GM18508 (cell line): ENCODE measurements at regions not wholly inside any gene's neighbourhood (a gene's known extent, or its start where the extent isn't known, plus 50 kb on each side); places are given as distances from the start of the nearest gene placed in this dataset.
A peak's percentile ranks its signal among the peaks of the same experiment; 100 is the strongest.
"Not testable (repeated sequence)": the region's sequence is repeated elsewhere in the genome, so short reads cannot be mapped to it uniquely, and the experiment has no call there.

Source experiments
- ATAC-seq: cut with Tn5 transposase; IDR thresholded peaks from one replicate; pipeline ENCODE4 v1.9.1; 2021; ENCODE audit warnings: moderate number of reproducible peaks; ENCODE audit not compliant: insufficient read depth, unreplicated experiment

DNA sequence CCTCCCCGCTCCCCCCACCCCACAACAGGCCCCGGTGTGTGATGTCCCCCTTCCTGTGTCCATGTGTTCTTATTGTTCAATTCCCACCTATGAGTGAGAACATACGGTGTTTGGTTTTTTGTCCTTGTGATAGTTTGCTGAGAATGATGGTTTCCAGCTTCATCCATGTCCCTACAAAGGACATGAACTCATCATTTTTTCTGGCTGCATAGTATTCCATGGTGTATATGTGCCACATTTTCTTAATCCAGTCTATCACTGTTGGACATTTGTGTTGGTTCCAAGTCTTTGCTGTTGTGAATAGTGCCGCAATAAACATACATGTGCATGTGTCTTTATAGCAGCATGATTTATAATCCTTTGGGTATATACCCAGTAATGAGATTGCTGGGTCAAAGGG, 104.3 kb downstream of the MTPN start:
- ATAC-seq: not testable (repeated sequence)

DNA sequence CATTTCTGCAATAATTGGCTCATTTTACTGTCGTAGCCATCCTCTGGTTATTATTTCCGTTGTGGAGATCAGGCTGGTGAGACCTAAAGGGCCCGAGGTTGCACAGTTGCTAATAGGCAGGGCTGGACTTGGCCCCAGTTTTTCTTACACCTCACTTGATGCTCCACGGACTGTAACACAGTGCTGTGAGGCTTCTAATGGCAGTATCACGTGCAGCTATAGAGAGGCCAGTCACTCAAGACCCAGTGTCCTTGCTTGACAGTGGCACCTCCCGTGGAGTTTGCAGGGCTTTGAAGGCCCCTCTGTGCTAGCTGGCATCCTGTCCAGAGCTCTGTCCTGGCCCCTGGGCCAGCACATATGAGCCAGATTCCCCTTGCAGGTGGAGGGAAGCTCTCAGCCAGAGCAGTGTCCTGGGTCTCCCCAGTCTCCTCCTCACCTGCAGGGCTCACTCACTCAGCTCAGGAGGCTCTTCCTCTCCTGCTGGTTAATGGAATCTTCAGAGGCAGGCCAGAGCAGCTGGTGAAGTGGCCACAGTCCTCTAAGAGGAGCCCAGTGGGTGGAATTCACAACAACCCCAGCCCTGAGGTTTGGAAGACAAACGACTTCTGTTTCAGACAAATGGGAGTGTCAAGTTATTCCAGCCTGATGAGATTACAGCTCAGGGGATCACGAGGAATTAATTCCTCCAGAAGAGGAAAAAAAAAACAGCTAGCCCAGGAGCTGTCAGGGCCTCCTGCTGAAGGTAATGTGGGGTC, 114.2 kb upstream of the FAM180A start:
- ATAC-seq: no peak

DNA sequence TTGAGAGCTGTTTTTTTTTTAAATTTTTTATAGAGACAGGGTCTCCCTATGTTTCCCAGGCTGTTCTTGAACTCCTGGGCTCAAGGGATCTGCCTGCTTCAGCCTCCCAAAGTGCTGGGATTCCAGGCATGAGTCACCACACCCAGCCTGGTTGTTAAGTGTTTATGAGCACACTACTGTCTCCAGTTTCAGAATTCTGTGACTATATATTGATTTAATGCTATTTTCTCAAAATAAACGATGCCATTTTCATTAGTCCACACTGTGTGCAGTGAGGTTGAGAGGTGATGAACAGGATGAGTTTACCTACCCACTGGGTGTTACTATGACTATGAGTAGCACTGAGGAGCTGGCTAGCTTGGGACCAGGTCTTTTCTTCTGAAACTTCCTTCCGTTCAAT, 110.9 kb upstream of the FAM180A start:
- no peak for ATAC-seq

DNA sequence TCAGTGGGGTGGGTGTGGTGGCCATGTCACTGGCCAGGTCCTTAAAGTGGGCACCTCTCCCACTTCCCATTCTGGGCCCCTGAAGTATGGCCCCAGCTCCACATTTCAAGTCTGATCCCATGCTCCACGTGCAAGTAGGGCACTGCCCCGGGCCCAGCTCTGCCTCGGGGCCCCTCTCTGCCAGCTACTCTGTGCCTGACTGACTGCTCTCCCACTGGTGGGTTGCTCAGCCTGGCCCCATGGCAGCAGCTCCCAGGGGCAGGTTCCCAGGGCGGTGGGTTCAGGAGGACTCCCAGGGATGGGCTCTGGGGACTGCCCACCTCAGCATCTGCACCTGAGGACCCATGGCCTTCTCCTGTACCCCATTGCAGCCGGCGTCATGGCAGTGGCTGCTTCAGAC, 110.2 kb upstream of the FAM180A start:
- ATAC-seq: no peak

DNA sequence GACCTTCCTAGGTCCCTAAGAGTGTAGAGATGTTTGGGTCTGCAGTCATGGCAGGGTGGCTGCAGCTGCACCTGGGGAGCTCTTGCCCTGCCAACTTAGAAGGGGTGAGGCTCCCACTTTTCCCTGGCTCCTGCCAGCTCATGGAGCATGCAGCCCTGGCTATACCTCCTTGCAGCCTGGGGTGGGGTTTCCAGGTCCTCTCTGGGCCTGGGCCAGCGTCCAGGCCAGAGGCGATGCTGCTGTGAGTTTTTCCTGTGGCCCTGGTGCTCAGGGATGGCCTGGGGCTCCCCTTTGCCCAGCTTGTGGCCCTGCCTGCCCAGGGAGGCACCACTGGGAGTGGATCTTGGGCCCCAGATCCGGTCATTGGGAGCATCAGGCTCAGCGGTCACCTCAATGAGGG, 109.8 kb upstream of the FAM180A start:
- ATAC-seq: no peak

DNA sequence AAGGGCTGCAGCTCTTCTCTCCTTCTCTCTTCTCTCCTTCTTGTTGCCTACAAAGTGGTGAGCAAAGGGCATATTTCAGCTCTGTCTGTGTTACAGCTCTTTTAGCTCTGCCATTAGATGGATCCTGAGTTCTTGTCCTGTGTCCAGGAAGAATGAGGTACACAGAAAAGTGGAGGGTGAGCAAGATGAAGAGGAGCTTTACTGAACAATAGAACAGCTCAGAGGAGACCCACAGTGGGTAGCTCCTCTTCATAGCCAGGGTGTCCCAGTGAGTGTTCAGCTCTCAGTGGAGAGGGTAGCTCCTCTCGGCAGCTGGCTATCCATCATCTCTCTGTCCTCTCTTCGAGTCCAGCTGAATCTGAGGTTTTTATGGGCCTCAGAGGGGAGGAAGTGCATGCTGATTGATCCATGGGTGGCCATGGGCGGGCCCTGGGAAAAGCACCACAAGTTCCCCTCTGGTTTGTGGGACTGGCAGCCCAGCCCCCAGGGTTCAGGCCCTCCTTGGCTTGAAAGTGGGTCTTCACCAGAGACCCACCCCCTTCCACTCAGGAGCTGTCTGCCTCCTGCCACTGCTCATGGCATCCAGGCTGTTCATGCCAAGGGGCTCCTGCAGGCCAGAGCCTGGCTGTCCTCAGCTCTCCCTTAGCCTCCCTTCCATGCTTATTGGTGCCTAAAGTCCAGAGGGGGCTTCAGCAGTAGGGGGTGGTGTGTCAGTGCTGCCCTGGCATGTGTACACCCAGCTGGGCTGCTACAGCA, 109.1 kb upstream of the FAM180A start:
- ATAC-seq: no peak

DNA sequence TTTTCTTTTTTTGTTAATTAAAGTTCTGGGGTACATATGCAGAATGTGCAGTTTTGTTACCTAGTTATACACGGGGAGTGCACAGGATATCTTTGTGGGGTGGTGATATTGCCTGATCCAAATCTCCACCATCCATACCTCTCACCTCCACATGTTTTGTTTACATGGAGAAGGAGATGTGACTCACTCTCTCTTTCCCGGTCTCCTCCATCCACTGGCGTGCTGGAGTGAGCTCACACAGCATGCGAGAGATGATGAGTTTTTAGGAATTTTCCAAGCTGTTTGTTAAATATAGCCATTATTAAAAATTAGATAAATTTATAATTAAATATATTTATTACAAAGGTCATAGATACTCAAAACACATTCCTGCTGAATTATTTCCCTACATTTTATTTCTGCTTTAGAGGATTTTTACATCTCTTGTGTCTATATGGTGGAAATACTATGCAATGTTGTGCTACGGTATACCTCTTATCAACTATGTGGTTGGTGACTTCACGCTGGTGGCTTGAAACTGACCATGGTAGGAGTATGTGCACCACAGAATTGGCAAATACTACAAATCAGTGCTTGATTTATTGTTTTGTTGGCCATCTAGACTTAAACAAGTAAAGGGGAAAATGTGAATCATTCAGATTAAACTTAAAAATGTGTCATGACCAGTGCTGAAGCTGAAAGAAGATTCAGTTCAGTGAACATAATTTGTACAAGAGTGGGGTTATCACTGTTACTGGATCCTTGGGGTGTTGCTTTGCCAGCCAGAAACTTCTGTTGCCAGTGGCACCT, 107.9 kb upstream of the FAM180A start:
- ATAC-seq: no peak

DNA sequence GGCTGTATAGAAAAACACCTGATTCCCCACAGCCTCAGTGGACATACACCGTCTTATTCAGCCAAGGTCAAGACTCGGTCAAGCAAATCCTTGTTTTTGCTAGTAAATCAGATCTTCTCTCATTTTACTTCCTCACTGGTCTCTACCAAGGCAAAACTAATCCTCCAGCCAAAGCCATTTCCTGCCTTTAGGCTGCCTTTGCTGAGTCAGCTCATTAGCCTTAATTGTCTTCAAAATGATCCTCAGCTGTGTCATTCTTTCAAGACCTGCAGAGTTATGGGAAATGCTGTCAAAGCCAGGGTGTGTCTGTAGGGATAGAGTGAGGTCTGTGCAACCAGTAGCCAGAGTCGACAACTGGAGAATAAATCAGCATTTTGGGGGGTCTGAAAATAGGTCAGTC, 107.2 kb upstream of the FAM180A start:
- ATAC-seq: no peak

DNA sequence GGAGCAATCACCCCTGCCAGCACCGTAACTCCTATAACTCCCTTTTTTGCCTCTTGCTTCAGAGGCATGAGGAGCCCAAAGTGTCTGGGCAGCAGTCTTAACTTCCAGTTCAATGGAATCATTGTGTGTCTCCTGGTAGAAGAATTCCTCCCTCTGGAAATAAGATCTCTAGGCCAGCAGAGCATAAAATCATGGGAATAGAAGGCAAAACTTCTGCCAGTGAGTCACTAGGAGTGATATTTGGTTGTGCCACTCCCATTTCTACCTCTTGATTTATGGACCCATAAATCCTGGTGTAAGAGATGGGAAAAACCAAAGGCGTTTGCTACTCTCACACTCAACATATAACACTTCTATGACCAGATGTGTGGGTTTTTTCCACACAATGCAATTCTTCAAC, 104.9 kb upstream of the FAM180A start:
- no peak for ATAC-seq

DNA sequence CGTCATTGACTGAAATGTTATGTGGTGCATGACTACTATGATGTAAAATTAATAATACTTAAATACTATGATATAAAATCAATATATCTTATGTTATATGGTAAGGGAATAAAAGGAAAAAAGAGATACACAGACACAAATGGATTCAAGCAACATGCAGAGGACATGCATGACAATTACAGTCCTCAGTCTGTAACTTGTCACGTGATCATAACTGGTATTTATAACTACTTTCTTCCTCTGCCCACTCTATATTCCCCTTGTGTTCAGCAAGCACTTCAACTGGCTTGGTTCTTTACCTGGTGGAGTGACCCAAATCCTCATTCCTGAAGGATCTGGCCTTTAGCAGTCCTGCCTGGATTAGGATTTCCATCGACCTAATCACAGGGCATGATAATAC, 104.4 kb upstream of the FAM180A start:
- ATAC-seq: no peak

DNA sequence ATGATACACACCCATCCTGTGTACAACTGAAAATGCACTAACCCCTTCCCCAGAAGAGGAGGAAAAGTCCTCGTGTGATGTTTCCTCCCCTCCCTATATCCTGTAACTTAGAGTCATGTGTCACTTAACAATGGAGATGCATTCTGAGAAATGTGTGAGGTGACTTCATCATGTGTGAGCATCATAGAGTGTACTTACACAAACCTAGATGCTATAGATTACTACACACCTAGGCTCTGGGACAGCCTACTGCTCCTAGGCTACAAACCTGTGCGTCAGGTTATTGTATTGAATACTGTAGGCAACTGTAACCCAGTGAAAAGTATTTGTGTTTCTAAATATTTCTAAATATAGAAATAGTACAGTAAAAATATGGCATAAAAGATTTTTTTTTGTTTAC, 98.6 kb upstream of the FAM180A start:
- no peak for ATAC-seq

DNA sequence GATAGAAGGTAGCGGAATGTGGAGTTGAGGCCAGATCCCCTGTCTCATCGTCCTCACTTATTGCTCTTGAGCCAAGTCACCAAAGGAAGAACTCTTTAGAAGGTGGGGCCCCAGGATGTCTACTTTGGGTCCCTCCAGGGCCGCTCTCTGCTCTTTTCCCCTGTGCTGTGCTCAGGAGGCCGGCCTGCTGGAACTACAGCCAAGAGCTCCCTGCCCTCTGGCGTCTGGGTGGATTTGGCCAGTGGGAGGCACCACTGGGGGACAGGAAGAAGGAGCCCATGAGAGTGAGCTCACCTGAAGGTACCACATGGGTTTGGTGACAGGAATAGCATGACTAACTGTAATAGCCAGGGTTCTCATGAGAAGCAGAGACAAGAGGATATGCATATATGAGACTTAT, 97.7 kb upstream of the FAM180A start:
- ATAC-seq: no peak

DNA sequence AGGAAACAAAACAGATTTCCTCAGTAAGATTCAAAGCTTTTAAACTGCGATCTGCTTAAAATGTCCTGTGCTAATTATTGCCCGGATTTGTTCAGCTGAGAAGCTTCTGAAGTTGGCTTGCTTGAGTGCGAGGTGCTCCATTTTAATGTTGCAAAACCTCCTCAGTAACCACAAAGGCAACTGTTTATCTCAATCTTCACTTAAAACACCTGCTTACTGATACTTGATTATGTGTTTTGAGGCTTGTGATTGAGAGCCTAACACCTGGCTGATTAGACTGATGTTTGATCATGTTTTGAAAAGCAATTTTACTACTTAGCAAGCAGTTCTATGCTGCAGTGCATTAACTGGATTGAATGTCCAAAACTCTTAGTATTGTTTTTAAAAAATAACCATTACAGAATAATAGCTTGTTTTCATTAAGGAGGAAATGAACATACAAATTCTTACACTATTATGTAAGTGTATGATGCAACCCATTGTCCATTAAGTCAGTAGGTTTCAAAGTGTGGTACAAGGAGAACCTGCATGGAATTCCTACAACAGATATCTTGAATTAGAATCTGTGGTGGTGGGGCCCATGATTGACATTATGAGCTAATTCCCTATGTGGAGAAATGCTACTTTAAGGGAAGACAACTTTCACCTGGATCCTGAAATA, 96.9 kb upstream of the FAM180A start:
- no peak for ATAC-seq

DNA sequence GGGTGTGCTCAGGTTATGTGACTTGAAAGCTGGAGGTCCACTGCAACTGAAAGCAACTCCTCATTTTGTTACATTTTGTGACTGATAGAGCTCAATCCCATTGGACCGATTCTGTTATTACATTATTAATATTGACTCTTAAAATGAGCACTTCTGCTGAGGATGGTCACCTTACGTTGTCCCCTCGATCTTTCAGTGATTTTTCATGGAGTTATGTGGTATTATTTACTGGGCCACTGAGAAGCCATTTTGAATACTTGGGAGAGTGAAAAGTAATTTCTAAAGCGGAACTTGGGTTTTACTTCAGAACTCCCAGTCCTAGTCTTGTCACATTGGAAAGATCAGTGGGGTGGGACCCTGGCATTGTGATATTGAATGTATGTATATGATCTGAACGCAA, 96.3 kb upstream of the FAM180A start:
- ATAC-seq: no peak

DNA sequence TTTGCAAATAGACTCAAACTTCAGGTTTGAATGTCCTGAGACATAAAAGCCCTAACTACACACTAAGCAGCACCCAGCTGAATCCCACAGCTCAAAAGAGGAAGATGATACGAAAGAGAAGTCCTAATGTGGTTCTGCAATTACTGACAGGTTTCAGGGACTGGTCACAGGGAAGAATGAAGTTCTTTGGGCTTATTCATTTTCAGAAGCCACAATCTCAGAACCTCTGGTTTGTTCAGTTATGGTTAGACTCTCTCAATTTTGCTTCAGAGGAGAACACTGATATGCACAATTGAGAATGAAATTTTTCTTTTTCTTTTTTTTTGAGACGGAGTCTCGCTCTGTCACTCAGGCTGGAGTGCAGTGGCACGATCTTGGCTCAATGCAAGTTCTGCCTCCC, 94.6 kb upstream of the FAM180A start:
- ATAC-seq: peak; percentile 99

DNA sequence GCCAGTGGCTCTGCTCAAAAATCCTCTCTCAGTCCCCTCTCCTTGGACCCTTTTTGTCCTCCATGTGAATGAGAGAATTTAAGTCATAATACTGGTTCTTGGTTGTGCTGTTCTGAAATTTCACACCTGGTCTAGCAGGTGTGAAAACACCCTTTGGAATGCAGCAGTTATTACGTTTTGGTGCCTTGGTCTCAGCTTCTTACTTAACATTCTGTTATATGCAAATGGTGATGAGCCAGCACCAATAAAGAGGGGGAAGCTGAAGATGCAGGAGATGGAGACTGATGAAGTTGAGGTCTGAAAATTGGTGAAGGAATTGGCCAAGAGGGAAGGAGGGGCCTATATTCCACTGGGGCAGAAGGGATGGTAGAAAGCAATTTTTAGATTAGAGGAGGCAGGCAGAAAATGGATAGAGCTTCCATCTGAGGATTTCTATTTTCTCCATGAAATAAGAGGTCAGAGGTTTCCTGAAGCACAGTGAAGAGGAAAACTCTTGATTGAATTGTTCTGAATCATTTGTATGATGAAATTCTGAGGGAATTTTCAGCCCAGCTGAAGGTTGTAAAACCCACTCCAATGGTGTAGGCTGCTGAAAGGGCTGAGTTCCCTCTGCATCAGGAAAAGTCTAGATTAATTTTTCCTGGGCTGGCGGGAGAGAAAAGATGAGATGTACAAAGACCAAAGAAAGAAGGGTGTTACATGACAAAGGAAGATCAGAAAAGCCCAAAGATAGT, 94.0 kb upstream of the FAM180A start:
- ATAC-seq: no peak

DNA sequence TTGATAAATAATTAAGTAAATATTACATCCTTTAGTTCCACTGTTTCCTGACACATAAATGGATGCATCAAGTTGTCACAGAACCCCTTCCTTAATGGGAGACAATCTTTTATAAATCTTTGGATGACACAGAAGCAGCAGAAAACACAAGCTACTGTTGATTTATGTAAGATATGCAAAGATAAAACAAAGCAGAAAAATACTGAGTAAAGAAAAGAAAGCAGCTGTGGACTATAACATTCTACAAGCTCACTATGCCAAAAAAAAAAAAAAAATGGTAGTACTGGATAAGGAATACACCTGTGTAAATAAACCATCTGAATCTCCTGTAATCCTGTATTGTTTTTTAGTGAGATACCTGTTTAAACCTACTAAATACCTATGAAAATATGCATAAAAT, 92.0 kb upstream of the FAM180A start:
- ATAC-seq: no peak

DNA sequence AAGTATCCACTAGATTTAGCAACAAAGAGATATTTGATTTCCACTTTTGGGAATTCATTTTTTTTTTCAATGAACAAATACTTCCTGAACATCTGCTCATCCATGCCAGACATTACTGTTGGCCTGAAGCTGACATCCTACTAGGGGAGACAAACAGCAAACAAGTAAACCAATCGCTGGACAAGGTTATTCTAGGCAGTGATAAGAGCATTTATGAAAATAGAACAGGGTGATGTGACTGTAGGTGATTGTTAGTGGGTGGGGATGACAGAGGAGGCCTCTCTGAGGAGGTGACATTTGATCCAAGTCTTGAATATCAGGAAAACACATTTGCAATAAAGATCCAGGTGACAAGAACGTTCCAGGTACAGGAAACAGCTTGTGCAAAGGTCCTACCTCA, 89.1 kb upstream of the FAM180A start:
- no peak for ATAC-seq

DNA sequence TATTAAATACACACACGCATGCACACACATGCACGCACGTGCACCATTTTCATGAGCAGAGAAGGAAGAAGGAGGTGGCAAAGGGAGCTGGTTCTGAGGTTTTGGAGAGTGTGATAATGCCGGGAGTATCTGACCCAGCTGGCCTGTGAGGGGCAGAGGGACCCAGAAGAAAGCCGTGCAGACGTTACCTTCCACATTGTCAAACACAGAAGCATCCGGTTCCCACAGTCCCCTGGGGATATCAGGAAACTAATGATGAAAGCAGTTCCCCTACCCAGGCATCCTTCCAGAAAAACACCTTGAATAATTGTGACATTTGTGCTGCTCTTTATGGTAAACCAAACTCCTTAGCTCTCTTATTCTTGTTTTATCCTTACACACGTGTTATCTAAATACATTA, 85.7 kb upstream of the FAM180A start:
- no peak for ATAC-seq

DNA sequence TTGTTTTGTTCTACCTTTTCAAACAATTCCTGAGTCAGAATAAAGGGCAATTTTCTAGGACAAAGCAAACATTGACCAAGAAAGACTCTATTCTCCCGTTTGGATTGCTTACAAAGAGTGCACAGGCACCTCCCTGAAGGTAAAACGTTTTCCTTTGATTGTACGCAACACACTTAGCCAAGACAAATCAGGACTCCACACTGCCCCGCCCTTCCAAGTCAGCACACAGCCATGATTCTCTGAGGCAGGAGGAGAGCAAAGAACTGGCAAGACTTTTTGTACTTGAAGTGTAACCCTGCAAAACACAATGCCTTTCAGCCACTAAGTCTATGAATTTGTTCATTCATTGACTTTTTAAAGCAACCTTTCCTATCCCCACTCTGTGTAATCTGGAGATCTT, 85.0 kb upstream of the FAM180A start:
- no peak for ATAC-seq
